HFFc6 (cell line): ENCODE measurements at regions not wholly inside any gene's neighbourhood (a gene's known extent, or its start where the extent isn't known, plus 50 kb on each side); places are given as distances from the start of the nearest gene placed in this dataset.
"Not testable (repeated sequence)": the region's sequence is repeated elsewhere in the genome, so short reads cannot be mapped to it uniquely, and the experiment has no call there.

Experiments
- DNase-seq: peaks from one replicate; pipeline ENCODE4 v3.0.0-alpha.2; 2018
- H3K27ac Mint-ChIP-seq: 2 replicates; pipeline ENCODE4 v1.8.0; 2020; ENCODE audit warnings: mild to moderate bottlenecking, mixed read lengths
- H3K27me3 Mint-ChIP-seq: 2 replicates; pipeline ENCODE4 v1.8.0; 2021; ENCODE audit warnings: mild to moderate bottlenecking, moderate library complexity, mixed read lengths; ENCODE audit not compliant: insufficient read depth
- H3K36me3 Mint-ChIP-seq: 2 replicates; pipeline ENCODE4 v1.8.0; 2021; ENCODE audit warnings: low read depth, mixed read lengths
- H3K4me1 Mint-ChIP-seq: 2 replicates; pipeline ENCODE4 v1.8.0; 2020; ENCODE audit warnings: low read depth, mixed read lengths
- H3K4me3 Mint-ChIP-seq: 2 replicates; pipeline ENCODE4 v1.8.0; 2020; ENCODE audit warnings: mild to moderate bottlenecking, moderate library complexity, mixed read lengths
- H3K9me3 Mint-ChIP-seq: 2 replicates; pipeline ENCODE4 v1.8.0; 2020; ENCODE audit warnings: mild to moderate bottlenecking, mixed read lengths
- CTCF ChIP-seq: fragments of 200-600 bp; sonication (generic); IDR thresholded peaks from 2 replicates; pipeline ENCODE4 v1.5.0; 2021; ENCODE audit warnings: antibody characterized with exemption, mild to moderate bottlenecking

- no peak for DNase-seq
- Mint-ChIP-seq H3K27me3 (no peaks in the 10 kb centered on the region; the same call in none of the 2 replicates), H3K27ac (no peak overlapping the region), H3K36me3 (no peaks in the 10 kb centered on the region), H3K4me1 (no peaks in the 10 kb centered on the region), H3K9me3 (no peaks in the 10 kb centered on the region), H3K4me3 (no peak overlapping the region)
- TF ChIP-seq CTCF: no peak
Observed at GRCh38 chr11:87897071-87897470, 278.2 kb downstream of the RAB38 start.

- H3K9me3 Mint-ChIP-seq: no peaks in the 10 kb centered on the region
- no peak for TF ChIP-seq CTCF
- no peak overlapping the region for H3K4me3 Mint-ChIP-seq
- no peaks in the 10 kb centered on the region for H3K36me3 Mint-ChIP-seq
- H3K4me1 Mint-ChIP-seq: no peaks in the 10 kb centered on the region
- DNase-seq: no peak
- H3K27ac Mint-ChIP-seq: no peak overlapping the region
- no peaks in the 10 kb centered on the region; the same call in none of the 2 replicates for H3K27me3 Mint-ChIP-seq
Observed at GRCh38 chr11:87894961-87895360, 280.3 kb downstream of the RAB38 start.

- Mint-ChIP-seq H3K4me1 (no peaks in the 10 kb centered on the region), H3K27me3 (no peaks in the 10 kb centered on the region; the same call in 1 of the 2 replicates), H3K9me3 (no peaks in the 10 kb centered on the region), H3K36me3 (no peaks in the 10 kb centered on the region), H3K4me3 (no peak overlapping the region), H3K27ac (no peak overlapping the region)
- DNase-seq: no peak
- no peak for TF ChIP-seq CTCF
Observed at GRCh38 chr11:87892291-87892690, 283.0 kb downstream of the RAB38 start.

DNA sequence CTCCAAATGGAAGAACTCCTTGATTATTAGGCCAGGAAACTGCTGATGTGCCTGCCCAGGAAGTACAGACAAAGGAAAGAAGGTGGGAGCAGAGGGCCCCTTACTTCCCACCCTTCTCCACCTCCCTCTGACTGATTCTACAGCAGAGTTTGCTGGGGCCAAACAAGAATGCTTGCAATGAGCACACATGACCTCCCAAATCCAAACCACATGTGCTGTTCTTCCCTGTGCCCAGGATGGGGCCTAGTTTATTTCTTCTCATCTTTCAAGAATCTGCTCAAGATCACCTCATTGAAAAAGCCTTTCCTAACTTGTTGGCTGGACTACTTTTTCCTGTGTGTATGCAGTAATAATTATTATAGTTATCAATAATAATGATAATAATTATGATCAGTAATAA is 286.1 kb downstream of the RAB38 start:
- H3K36me3 Mint-ChIP-seq: no peaks in the 10 kb centered on the region
- no peaks in the 10 kb centered on the region for H3K9me3 Mint-ChIP-seq
- no peak overlapping the region for H3K4me3 Mint-ChIP-seq
- H3K27ac Mint-ChIP-seq: no peak overlapping the region
- no peaks in the 10 kb centered on the region for H3K4me1 Mint-ChIP-seq
- no peaks in the 10 kb centered on the region; the same call in 1 of the 2 replicates for H3K27me3 Mint-ChIP-seq
- no peak for TF ChIP-seq CTCF
- DNase-seq: no peak

DNA sequence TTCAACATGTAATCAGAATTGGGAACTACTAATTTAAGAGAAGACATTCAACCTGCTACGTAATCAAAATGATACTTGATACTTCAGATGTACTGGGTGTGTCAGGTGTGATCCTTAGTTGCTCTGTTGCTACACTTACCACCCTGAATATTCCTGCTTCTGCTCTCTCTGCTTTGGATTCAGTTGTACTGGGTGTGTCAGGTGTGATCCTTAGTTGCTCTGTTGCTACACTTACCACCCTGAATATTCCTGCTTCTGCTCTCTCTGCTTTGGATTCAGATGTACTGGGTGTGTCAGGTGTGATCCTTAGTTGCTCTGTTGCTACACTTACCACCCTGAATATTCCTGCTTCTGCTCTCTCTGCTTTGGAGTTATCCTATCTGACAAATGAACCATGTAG is 290.2 kb downstream of the RAB38 start:
- DNase-seq, H3K4me1 Mint-ChIP-seq: not testable (repeated sequence)

GRCh38 chr11:87879118-87879517 is 296.1 kb downstream of the RAB38 start:
- no peaks in the 10 kb centered on the region; the same call in 1 of the 2 replicates for H3K4me1 Mint-ChIP-seq
- TF ChIP-seq CTCF: no peak
- no peak overlapping the region for H3K4me3 Mint-ChIP-seq
- H3K36me3 Mint-ChIP-seq: no peaks in the 10 kb centered on the region
- H3K27me3 Mint-ChIP-seq: no peaks in the 10 kb centered on the region
- no peak overlapping the region for H3K27ac Mint-ChIP-seq
- no peak for DNase-seq
- no peaks in the 10 kb centered on the region for H3K9me3 Mint-ChIP-seq

More for the DNA sequence above, 290.2 kb downstream of the RAB38 start:
- not testable (repeated sequence) for H3K27me3 Mint-ChIP-seq, H3K27ac Mint-ChIP-seq, H3K9me3 Mint-ChIP-seq, H3K4me3 Mint-ChIP-seq, H3K36me3 Mint-ChIP-seq
